Epithelial cell of proximal tubule (primary cell): ENCODE measurements at regions not wholly inside any gene's neighbourhood (a gene's known extent, or its start where the extent isn't known, plus 50 kb on each side); places are given as distances from the start of the nearest gene placed in this dataset.
A peak's percentile ranks its signal among the peaks of the same experiment; 100 is the strongest.

Experiments used
- DNase-seq: peaks from one replicate; pipeline ENCODE4 v3.0.0-alpha.2; 2011; ENCODE audit warnings: low read depth
- H3K4me3 ChIP-seq: 2 replicates; pipeline ENCODE4 v1.5.1; 2011; ENCODE audit warnings: low read depth, mild to moderate bottlenecking, low read length
- CTCF ChIP-seq: conservative IDR thresholded peaks from 2 replicates; pipeline ENCODE4 v1.5.1; 2012; ENCODE audit warnings: low read depth, mild to moderate bottlenecking, low read length

DNA sequence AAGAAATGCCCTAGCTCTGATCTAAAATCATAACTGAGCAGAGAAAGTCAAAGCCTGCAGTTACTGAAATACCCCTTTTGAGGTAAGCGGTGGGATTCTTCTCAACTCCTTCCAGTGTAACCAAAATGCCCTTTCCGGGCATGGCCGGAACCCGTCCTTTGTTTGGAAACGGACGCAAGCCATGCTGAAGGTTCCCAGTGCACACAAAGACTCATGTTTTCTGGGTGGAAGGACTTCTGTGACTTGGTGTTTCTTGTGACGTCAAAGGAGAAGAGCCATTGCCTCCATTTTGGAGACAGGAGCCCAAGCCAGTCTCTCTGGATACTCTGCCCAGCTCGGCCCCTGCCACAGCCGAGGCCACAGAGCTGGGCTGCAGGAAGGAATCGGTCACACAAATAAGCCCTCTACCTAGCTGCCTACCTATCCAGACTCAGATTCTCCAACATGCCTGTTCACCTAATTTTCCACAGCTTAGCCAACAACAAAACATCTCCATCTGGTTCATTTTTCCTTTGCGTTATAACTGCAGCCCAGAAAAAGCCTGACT is 182.8 kb downstream of the TBXT start:
- H3K4me3 ChIP-seq, result peak overlapping the region; percentile 64
- TF ChIP-seq CTCF, result no peak
- DNase-seq, result no peak

GRCh38 chr6:165983112-165984072 is 184.3 kb downstream of the TBXT start:
- no peak for DNase-seq
- no peak overlapping the region for H3K4me3 ChIP-seq
- TF ChIP-seq CTCF, result no peak

- TF ChIP-seq CTCF, result no peak
- no peak overlapping the region for H3K4me3 ChIP-seq
- DNase-seq, result no peak
Observed at GRCh38 chr6:165978476-165978875, 189.2 kb downstream of the TBXT start.

- TF ChIP-seq CTCF, result no peak
- H3K4me3 ChIP-seq, result no peak overlapping the region
- no peak for DNase-seq
Observed at GRCh38 chr6:165976684-165977083, 191.0 kb downstream of the TBXT start.

- no peak for TF ChIP-seq CTCF
- no peak overlapping the region for H3K4me3 ChIP-seq
- no peak for DNase-seq
Observed at GRCh38 chr6:165974817-165975216, 192.8 kb downstream of the TBXT start.

DNA sequence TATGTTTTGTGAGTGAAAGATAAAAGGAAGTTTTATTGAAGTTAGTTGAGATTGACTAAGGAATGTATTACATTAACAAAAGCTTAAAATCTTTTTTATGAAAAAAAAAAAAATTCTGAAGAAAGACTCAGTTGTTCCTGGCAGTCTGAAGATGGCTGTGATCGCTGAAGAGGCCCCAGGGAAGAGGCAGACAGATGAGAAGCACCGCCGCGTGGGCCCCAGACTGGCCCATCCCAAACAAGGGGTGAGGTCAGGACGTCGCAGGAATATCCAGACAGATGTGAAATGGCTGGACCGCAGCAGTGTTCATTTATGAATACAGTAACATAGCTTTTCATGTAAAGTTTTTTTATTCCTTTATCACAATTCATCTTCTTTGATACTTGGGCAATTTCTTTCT is 194.2 kb downstream of the TBXT start:
- no peak for TF ChIP-seq CTCF
- no peak overlapping the region for H3K4me3 ChIP-seq
- no peak for DNase-seq
